GM12878 (cell line): ENCODE measurements at regions not wholly inside any gene's neighbourhood (a gene's known extent, or its start where the extent isn't known, plus 50 kb on each side); places are given as distances from the start of the nearest gene placed in this dataset.

Experiments used
- CEBPB ChIP-seq, 2 experiments: fragments of 150-350 bp in 1 of 2; IDR thresholded peaks; 2 replicates each; pipeline ENCODE4 v1.6.1; 2012 to 2014; ENCODE audit warnings: low read depth in 2 of 2, low read length in 2 of 2, borderline replicate concordance in 1 of 2, inconsistent platforms in 1 of 2
- CREB1 ChIP-seq: IDR thresholded peaks from 2 replicates; pipeline ENCODE4 v1.6.1; 2012; ENCODE audit warnings: low read depth, mild to moderate bottlenecking, inconsistent platforms
- MEF2A ChIP-seq: IDR thresholded peaks from 2 replicates; pipeline ENCODE4 v1.6.1; 2011; ENCODE audit warnings: low read depth, mild to moderate bottlenecking, low read length, moderate library complexity; ENCODE audit not compliant: insufficient read depth
- POLR2A ChIP-seq: IDR thresholded peaks from 2 replicates; pipeline ENCODE4 v1.6.1; 2011; ENCODE audit warnings: low read depth, mild to moderate bottlenecking, low read length
- POLR2AphosphoS5 ChIP-seq: IDR thresholded peaks from 2 replicates; pipeline ENCODE4 v1.6.1; 2011; ENCODE audit warnings: mild to moderate bottlenecking, low read length, inconsistent platforms
- TAF1 ChIP-seq: IDR thresholded peaks from 2 replicates; pipeline ENCODE4 v1.6.1; 2011; ENCODE audit warnings: mild to moderate bottlenecking, low read depth, low read length, borderline replicate concordance
- TCF7 ChIP-seq: IDR thresholded peaks from 2 replicates; pipeline ENCODE4 v1.6.1; 2014; ENCODE audit warnings: antibody characterized with exemption, borderline replicate concordance
- TF ChIP-seq, protein P1 (sequence below): fragments of 450-650 bp; IDR thresholded peaks from 2 replicates; pipeline ENCODE4 v1.6.1; 2014; ENCODE audit warnings: mild to moderate bottlenecking
- TF ChIP-seq, protein P2 (sequence below): fragments of 450-650 bp; IDR thresholded peaks from 2 replicates; pipeline ENCODE4 v1.6.1; 2017; ENCODE audit warnings: mild to moderate bottlenecking, moderate library complexity
- TF ChIP-seq, protein P3 (sequence below): fragments of 450-650 bp; IDR thresholded peaks from 2 replicates; pipeline ENCODE4 v1.6.1; 2017; ENCODE audit warnings: mild to moderate bottlenecking

DNA sequence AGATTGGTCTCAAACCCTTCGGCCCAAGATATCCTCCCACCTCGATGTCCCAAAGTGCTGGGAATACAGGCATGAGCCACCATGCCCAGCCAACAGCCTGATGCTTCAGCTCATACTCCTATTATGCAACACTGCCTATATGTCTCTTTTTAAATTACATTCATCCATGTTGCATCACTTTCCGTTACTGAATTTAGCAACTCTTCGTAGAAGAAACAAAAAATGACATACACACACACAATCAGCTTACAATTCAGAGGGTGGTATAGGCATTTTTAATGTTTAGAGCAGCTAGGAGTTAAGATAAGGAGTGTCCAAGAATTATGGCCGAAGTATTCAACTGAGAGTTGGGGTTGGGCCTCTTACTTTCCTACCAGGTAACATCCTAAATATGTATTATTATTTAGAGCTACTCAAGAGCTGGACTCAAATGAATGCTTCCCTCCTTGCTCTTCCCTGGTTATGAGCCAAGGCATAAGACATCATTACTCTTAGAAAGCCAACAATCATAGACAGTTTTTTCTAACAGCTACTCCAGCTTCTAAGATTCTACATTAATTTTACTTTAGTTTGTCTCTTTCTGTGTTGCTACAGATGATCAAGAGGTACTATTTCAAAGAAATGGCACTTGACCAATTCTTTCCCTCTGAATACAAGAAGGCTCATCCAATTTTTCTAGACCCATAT is 62.0 kb upstream of the BMP5 start:
- TF ChIP-seq, protein P1, sequence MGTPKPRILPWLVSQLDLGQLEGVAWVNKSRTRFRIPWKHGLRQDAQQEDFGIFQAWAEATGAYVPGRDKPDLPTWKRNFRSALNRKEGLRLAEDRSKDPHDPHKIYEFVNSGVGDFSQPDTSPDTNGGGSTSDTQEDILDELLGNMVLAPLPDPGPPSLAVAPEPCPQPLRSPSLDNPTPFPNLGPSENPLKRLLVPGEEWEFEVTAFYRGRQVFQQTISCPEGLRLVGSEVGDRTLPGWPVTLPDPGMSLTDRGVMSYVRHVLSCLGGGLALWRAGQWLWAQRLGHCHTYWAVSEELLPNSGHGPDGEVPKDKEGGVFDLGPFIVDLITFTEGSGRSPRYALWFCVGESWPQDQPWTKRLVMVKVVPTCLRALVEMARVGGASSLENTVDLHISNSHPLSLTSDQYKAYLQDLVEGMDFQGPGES = no peak
- TF ChIP-seq POLR2A = no peak
- no peak for TF ChIP-seq TCF7
- TF ChIP-seq MEF2A = no peak
- no peak for TF ChIP-seq POLR2AphosphoS5
- TF ChIP-seq CEBPB (IDR thresholded peaks at IDR 0.05; ENCODE audit: borderline replicate concordance in 1 of 2, low read depth in 2 of 2, low read length in 2 of 2) = no peak
- TF ChIP-seq CREB1 = no peak
- no peak for TF ChIP-seq TAF1
- TF ChIP-seq, protein P2, sequence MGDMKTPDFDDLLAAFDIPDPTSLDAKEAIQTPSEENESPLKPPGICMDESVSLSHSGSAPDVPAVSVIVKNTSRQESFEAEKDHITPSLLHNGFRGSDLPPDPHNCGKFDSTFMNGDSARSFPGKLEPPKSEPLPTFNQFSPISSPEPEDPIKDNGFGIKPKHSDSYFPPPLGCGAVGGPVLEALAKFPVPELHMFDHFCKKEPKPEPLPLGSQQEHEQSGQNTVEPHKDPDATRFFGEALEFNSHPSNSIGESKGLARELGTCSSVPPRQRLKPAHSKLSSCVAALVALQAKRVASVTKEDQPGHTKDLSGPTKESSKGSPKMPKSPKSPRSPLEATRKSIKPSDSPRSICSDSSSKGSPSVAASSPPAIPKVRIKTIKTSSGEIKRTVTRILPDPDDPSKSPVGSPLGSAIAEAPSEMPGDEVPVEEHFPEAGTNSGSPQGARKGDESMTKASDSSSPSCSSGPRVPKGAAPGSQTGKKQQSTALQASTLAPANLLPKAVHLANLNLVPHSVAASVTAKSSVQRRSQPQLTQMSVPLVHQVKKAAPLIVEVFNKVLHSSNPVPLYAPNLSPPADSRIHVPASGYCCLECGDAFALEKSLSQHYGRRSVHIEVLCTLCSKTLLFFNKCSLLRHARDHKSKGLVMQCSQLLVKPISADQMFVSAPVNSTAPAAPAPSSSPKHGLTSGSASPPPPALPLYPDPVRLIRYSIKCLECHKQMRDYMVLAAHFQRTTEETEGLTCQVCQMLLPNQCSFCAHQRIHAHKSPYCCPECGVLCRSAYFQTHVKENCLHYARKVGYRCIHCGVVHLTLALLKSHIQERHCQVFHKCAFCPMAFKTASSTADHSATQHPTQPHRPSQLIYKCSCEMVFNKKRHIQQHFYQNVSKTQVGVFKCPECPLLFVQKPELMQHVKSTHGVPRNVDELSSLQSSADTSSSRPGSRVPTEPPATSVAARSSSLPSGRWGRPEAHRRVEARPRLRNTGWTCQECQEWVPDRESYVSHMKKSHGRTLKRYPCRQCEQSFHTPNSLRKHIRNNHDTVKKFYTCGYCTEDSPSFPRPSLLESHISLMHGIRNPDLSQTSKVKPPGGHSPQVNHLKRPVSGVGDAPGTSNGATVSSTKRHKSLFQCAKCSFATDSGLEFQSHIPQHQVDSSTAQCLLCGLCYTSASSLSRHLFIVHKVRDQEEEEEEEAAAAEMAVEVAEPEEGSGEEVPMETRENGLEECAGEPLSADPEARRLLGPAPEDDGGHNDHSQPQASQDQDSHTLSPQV = no peak
- TF ChIP-seq, protein P3, sequence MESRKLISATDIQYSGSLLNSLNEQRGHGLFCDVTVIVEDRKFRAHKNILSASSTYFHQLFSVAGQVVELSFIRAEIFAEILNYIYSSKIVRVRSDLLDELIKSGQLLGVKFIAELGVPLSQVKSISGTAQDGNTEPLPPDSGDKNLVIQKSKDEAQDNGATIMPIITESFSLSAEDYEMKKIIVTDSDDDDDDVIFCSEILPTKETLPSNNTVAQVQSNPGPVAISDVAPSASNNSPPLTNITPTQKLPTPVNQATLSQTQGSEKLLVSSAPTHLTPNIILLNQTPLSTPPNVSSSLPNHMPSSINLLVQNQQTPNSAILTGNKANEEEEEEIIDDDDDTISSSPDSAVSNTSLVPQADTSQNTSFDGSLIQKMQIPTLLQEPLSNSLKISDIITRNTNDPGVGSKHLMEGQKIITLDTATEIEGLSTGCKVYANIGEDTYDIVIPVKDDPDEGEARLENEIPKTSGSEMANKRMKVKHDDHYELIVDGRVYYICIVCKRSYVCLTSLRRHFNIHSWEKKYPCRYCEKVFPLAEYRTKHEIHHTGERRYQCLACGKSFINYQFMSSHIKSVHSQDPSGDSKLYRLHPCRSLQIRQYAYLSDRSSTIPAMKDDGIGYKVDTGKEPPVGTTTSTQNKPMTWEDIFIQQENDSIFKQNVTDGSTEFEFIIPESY = no peak
